Cardiac fibroblast (primary cell): ENCODE measurements at regions not wholly inside any gene's neighbourhood (a gene's known extent, or its start where the extent isn't known, plus 50 kb on each side); places are given as distances from the start of the nearest gene placed in this dataset.
"Not testable (repeated sequence)": the region's sequence is repeated elsewhere in the genome, so short reads cannot be mapped to it uniquely, and the experiment has no call there.

Source experiments
- DNase-seq, 2 donors: peaks; one replicate each; pipeline versions ENCODE4 v3.0.0 to v3.0.0-alpha.2; 2010; ENCODE audit warnings: low read depth in 2 of 2
- H3K4me3 ChIP-seq, 2 donors: replicated peaks in 1 of 2; 1 replicate in 1 of 2; 2 replicates in 1 of 2; pipeline ENCODE4 v1.5.1; 2011; ENCODE audit warnings: low read depth in 2 of 2, low read length in 2 of 2, mild to moderate bottlenecking in 2 of 2, moderate library complexity in 1 of 2
- TF ChIP-seq, protein P1 (sequence below): IDR thresholded peaks from one replicate; pipeline ENCODE4 v1.5.1; 2011; ENCODE audit warnings: low read depth, mild to moderate bottlenecking, low read length, inconsistent platforms

DNA sequence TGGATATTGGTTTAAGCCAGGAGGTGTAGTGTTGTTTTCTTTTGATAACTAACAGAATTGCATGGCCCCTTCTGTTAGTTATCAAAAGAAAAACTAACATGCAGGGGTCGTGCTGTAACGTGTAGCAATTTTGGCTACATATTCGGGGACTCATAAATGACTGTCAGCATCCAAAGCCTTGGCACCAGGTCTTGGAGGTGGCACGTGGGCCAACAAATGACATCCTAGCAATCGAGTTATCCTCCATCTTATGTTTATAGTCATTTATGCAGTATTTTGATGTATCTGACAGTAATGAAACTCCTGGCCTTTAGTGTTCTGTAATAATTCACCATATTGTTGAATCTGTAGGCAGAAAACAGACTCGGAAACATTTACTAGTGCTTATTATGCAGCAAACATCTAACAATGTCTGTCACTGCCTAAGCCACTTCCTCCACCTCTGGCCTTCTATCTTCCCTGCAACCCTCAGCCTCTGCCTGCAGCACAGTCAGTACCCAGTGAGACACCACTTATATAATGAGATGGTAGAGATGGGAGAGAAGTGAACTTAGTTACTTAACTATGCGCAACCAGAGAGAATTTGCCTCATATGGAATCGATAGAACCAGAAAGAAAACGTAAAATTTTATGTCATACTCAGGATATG lies 184.6 kb downstream of the AEBP2 start:
- TF ChIP-seq, protein P1, sequence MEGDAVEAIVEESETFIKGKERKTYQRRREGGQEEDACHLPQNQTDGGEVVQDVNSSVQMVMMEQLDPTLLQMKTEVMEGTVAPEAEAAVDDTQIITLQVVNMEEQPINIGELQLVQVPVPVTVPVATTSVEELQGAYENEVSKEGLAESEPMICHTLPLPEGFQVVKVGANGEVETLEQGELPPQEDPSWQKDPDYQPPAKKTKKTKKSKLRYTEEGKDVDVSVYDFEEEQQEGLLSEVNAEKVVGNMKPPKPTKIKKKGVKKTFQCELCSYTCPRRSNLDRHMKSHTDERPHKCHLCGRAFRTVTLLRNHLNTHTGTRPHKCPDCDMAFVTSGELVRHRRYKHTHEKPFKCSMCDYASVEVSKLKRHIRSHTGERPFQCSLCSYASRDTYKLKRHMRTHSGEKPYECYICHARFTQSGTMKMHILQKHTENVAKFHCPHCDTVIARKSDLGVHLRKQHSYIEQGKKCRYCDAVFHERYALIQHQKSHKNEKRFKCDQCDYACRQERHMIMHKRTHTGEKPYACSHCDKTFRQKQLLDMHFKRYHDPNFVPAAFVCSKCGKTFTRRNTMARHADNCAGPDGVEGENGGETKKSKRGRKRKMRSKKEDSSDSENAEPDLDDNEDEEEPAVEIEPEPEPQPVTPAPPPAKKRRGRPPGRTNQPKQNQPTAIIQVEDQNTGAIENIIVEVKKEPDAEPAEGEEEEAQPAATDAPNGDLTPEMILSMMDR: no peak
- DNase-seq: no peak
- no peak overlapping the region for H3K4me3 ChIP-seq

- TF ChIP-seq, protein P1: no peak
- H3K4me3 ChIP-seq: no peak overlapping the region
- DNase-seq: no peak
These were observed 185.2 kb downstream of the AEBP2 start for GRCh38 chr12:19624491-19624890.

- not testable (repeated sequence) for H3K4me3 ChIP-seq
- DNase-seq: peak in 1 of 2 donors; percentile 40
These were observed 186.3 kb downstream of the AEBP2 start for GRCh38 chr12:19625551-19625950.

DNA sequence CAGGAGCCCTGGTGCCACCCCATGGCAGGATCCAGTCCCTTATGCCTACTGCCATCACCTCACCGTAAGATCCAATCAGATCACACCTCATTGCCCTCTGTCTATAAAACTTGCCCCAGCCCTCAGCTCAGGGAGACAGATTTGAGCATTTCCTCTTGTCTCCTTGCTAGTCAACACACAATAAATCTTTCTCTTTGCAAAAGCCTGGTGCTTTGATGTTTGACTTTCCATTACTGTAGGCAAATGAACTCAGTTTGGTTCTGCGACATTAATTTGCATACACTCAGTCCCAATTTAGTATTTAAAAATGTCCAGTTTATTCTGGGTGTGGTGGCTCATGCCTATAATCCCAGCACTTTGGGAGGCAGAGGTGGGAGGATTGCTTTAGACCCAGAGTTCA lies 188.4 kb downstream of the AEBP2 start:
- no peak for DNase-seq
- TF ChIP-seq, protein P1: no peak

GRCh38 chr12:19630536-19630935 lies 191.2 kb downstream of the AEBP2 start:
- TF ChIP-seq, protein P1: no peak
- no peak for DNase-seq
- H3K4me3 ChIP-seq: no peak overlapping the region

More for the DNA sequence above, 188.4 kb downstream of the AEBP2 start:
- H3K4me3 ChIP-seq: no peak overlapping the region

GRCh38 chr12:19633194-19633593 lies 193.9 kb downstream of the AEBP2 start:
- TF ChIP-seq, protein P1: no peak
- no peak for DNase-seq
- no peak overlapping the region for H3K4me3 ChIP-seq

DNA sequence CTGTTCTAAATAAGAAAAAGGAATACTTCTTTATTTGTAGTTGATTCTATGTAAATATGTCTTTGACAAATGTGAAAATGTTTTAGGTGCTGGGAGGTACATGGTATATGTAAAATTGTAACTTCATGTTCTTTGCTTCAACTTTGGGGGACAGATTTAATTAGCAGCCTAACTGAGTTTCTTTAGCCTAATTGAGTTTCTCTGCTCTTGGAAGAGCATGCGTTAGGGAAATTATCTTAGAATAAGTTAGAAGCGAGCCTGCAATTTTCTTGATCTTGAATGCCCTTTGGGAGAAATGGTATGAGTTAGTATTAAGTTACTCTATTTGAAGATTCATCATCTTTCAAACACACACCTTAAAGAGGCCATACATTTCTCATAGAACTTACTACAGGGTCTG lies 194.3 kb downstream of the AEBP2 start:
- no peak for DNase-seq
- no peak overlapping the region for H3K4me3 ChIP-seq
- TF ChIP-seq, protein P1: no peak
